GM18499 (cell line): ENCODE measurements at regions not wholly inside any gene's neighbourhood (a gene's known extent, or its start where the extent isn't known, plus 50 kb on each side); places are given as distances from the start of the nearest gene placed in this dataset.
"Not testable (repeated sequence)": the region's sequence is repeated elsewhere in the genome, so short reads cannot be mapped to it uniquely, and the experiment has no call there.

Source experiments
- ATAC-seq: cut with Tn5 transposase; IDR thresholded peaks from one replicate; pipeline ENCODE4 v1.9.1; 2021; ENCODE audit warnings: moderate number of reproducible peaks; ENCODE audit not compliant: insufficient read depth, unreplicated experiment

- no peak for ATAC-seq
These were observed 80.7 kb upstream of the NAV2 start for GRCh38 chr11:19631712-19632498.

GRCh38 chr11:19628018-19628417 is 84.6 kb upstream of the NAV2 start:
- no peak for ATAC-seq

- ATAC-seq, result no peak
These were observed 85.1 kb upstream of the NAV2 start for GRCh38 chr11:19627566-19627965.

DNA sequence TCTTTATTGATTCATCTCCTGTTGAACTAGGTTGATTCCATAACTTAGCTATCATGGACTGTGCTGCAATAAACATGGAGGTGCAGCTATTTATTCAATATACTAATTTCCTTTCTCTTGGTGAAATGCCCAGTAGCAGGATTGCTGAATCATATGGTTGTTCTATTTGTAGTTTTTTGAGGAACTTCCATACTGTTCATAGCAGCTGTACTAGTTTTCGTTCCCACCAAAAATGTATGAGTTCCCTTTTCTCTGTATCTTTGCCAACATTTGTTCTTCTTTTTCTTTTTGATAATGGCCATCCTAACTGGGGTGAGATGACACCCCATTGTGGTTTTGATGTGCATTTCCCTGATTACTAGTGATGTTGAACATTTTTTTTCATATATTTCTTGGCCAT is 87.2 kb upstream of the NAV2 start:
- ATAC-seq, result no peak

- ATAC-seq, result no peak
These were observed 94.7 kb upstream of the NAV2 start for GRCh38 chr11:19617696-19618523.

DNA sequence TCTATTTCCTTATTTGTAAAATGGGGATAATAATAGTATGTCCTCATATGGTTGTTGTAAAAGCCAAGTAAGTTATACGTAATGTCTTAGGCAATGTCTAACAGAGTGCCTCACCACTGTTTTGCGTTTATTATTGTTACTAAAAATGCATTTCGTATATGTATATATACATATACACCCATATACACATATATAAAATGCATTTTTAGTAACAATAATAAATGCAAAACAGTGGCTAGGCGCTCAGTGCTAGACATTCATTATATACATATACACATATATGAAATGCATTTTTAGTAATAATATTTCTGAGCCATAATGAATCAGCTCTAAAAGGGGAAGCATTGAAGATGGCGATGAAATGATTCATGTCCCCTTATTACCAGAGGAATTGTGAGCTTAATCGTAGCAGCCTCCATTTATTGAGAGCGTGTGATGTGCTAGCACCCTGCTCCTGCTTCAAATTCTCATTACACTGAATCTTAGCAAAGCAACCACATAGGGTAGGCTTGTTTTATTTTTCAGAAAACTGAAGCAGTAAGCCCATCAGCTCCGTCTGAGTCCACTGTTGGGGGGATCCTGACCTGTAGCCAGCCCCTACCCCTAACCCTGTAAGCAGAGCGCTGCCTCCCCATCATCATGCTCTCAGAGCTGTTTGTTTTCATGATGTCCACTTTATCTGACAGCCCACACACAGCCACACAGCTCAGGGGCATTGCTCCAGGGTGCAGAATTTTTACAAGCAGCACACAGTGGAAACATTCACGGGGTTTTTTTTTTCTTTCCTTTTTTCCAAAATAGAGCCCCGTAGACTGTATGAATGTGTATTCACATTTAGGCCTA is 97.1 kb upstream of the NAV2 start:
- ATAC-seq, result no peak

DNA sequence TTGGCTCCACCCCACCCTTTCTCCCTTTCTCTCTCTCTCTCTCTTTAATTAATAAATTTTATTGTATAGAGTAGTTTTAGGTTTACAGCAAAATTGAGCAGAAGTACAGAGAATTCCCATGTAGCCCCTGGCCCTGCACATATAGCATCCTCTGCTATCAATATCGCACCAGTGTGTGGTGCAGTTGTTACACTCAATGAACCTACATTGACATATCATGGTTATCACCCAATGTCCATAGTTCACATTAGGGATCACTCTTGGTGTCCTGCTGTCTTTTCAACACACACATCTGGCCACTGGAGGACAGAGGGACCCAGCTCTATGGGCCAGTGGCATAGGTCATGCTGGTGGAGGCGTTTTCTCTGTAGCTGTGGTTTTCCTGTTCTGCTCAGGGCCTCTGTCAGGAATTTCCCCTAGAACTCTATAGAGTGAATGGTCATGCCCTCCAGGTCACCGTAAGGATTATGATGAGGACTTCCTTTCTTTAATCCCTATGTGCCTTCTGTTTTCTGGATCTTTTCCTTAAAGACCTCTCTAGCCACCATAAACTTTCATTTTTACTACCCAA is 98.2 kb upstream of the NAV2 start:
- no peak for ATAC-seq

- ATAC-seq, result not testable (repeated sequence)
These were observed 100.6 kb upstream of the NAV2 start for GRCh38 chr11:19612025-19612424.

GRCh38 chr11:19607656-19608360 is 104.8 kb upstream of the NAV2 start:
- no peak for ATAC-seq

GRCh38 chr11:19606856-19607655 is 105.6 kb upstream of the NAV2 start:
- no peak for ATAC-seq

DNA sequence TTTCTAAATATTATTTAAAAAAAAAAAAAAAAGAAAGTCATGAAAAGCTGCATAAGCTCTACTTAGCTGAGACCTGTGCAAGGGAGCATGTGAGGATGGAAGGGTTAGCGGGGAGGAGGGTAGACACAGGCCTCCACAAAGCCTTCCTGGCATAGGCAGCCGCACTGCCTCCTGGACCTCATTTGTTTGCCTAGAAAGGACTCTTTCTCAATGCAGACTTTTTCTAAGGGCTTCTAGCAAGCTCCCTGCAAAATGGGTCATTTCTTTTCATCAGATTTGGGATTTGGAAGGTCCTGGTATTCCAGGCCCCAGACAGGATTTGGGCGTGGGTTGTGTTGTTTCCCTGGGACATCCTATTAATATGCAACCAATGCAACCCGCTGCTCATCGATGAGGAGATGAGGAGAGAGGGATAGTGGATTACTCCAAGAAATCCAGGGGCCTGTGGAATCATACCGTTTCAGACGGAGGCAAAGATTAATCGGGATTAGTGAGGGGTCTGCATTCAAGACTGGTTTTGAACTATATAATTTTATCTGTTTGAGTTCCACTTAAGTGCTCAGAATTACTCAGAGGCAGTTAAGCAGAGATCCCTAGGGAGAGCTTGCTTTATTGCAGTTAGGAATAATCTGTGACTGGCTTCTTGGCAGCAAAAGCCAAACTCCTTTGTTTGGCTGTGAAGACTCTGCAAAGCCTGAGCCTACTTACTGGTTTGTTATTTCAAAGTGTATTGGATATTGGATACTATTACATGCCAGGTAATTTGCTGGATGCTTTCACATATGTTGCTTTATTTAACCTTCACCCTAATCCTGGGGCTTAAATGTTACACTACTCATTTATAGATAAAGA is 106.9 kb upstream of the NAV2 start:
- no peak for ATAC-seq

DNA sequence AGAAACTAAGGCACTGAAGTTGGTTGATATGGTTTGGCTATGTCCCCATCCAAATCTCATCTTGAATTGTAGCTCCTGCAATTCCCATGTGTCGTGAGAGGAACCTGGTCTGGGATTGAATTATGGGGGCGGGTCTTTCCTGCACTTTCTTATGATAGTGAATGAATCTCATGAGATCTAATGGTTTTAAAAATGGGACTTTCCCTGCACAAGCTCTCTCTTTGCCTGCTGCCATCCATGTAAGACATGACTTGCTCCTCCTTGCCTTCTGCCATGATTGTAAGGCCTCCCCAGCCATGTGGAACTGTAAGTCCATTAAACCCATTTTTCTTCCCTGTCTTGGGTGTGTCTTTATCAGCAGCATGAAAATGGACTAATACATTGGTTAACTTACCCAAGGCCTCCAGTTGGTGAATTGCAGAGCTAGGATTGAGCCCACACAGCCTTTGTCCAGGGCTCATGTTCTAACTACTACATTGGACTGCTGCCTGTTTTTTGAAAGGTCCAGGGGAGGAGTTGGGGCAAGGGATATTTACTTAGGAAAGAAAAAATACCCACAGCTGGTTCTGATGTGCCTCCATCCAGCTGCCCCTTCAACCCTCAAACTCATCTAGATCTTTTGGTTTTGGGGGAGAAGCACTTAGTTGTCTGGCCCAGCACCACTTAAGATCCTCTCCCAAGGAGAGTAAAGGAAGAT is 107.8 kb upstream of the NAV2 start:
- ATAC-seq, result no peak

GRCh38 chr11:19603771-19604170 is 108.9 kb upstream of the NAV2 start:
- no peak for ATAC-seq

GRCh38 chr11:19602891-19603290 is 109.7 kb upstream of the NAV2 start:
- no peak for ATAC-seq

DNA sequence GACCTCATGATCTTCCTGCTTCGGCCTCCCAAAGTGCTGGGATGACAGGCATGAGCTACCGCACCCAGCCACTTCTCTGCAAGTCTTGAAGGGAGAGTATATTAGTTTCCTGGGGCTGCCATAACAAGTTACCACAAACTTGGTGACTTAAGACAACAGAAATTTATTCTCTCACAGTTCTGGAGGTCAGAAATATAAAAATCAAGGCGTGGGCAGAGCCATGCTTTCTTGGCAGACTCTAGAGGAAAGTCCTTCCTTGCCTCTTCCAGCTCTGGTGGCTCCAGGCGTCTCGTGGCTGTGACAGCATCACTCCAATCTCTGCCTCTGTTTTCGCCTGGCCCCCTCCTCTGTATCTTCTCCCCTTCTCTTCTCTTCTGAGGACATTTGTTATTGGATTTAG is 110.2 kb upstream of the NAV2 start:
- ATAC-seq, result no peak

DNA sequence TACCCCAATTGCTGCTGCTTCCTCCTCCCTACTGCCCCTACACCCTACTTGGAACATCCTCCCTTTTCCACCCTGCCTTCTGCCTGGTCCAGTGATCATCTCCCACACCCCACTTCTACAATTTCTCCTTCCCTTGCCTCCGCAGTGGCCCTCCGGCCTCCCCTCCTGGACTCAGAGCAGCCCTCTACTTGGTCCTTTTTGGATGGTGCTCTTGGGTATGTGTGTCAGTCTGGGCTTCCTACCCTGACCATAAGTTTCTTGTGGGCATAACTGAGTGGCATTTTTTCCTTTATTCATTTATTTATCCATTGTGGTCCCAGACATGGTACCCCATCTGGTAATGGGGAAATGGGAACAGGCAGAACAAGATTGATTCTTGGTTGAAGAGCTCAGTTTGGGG is 111.4 kb upstream of the NAV2 start:
- no peak for ATAC-seq

GRCh38 chr11:19599681-19600080 is 113.0 kb upstream of the NAV2 start:
- ATAC-seq, result no peak
